Smooth muscle cell (in vitro differentiated cells): ENCODE measurements at regions not wholly inside any gene's neighbourhood (a gene's known extent, or its start where the extent isn't known, plus 50 kb on each side); places are given as distances from the start of the nearest gene placed in this dataset.

Experiments
- DNase-seq: peaks from one replicate; lab custom pipeline; 2025; ENCODE audit not compliant: unreplicated experiment; lab: John Stamatoyannopoulos, UW
- H2AFZ ChIP-seq: fragments of 200-600 bp; sonication (generic); 2 replicates; pipeline ENCODE4 v1.6.0; 2016; ENCODE audit warnings: antibody characterized with exemption, low read depth, mild to moderate bottlenecking
- H3F3A ChIP-seq: fragments of 200-600 bp; sonication (generic); 2 replicates; pipeline ENCODE4 v1.6.0; 2017; ENCODE audit warnings: antibody characterized with exemption, low read depth
- H3K27ac ChIP-seq: fragments of 200-600 bp; sonication (generic); 2 replicates; pipeline ENCODE4 v1.5.1; 2016; ENCODE audit warnings: low read depth, mild to moderate bottlenecking
- H3K27me3 ChIP-seq: fragments of 200-600 bp; sonication (generic); 2 replicates; pipeline ENCODE4 v1.6.1; 2016; ENCODE audit warnings: low read depth, mild to moderate bottlenecking
- H3K36me3 ChIP-seq: fragments of 200-600 bp; sonication (generic); 2 replicates; pipeline ENCODE4 v1.5.1; 2016; ENCODE audit warnings: low read depth
- H3K4me1 ChIP-seq: fragments of 200-600 bp; sonication (generic); 2 replicates; pipeline ENCODE4 v1.5.1; 2016; ENCODE audit warnings: low read depth
- H3K4me2 ChIP-seq: fragments of 200-600 bp; sonication (generic); 2 replicates; pipeline ENCODE4 v1.6.0; 2016; ENCODE audit warnings: mild to moderate bottlenecking
- H3K4me3 ChIP-seq: fragments of 200-600 bp; sonication (generic); 2 replicates; pipeline ENCODE4 v1.5.1; 2016; ENCODE audit warnings: mild to moderate bottlenecking
- H3K79me2 ChIP-seq: fragments of 200-600 bp; sonication (generic); 2 replicates; pipeline ENCODE4 v1.6.0; 2016; ENCODE audit warnings: low read depth, mild to moderate bottlenecking
- H3K9ac ChIP-seq: fragments of 200-600 bp; sonication (generic); 2 replicates; pipeline ENCODE4 v1.6.0; 2016; ENCODE audit warnings: low read depth
- H3K9me3 ChIP-seq: fragments of 200-600 bp; sonication (generic); replicated peaks from 2 replicates; pipeline ENCODE4 v1.5.1; 2016; ENCODE audit warnings: low read depth
- H4K20me1 ChIP-seq: fragments of 200-600 bp; sonication (generic); 2 replicates; pipeline ENCODE4 v1.6.0; 2016; ENCODE audit warnings: low read depth
- CTCF ChIP-seq: fragments of 200-600 bp; sonication (generic); IDR thresholded peaks from 2 replicates; pipeline ENCODE4 v1.5.1; 2017; ENCODE audit warnings: borderline replicate concordance, mild to moderate bottlenecking, antibody characterized with exemption; ENCODE audit not compliant: insufficient read depth, poor library complexity, severe bottlenecking
- WGBS: methylation state at CpG from one replicate; pipeline ENCODE4 v1.1.7; 2016; ENCODE audit warnings: low lambda C conversion rate; 5-methylcytosine and 5-hydroxymethylcytosine counted together

- DNase-seq = no peak
- Histone ChIP-seq H3K27me3 (no peaks in the 10 kb centered on the region), H3K79me2 (no peaks in the 10 kb centered on the region), H3K36me3 (no peaks in the 10 kb centered on the region), H3K4me2 (no peak overlapping the region), H3K4me1 (peaks cover 13% of the 10 kb centered on the region), H3K4me3 (no peak overlapping the region), H3F3A (peaks cover 24% of the 10 kb centered on the region), H4K20me1 (no peaks in the 10 kb centered on the region), H3K9me3 (no peaks in the 10 kb centered on the region), H2AFZ (peak overlapping the region; percentile 33), H3K27ac (no peak overlapping the region), H3K9ac (no peak overlapping the region)
- TF ChIP-seq CTCF = no peak
- 94% methylated on average over 3 of the region's 3 CpGs for WGBS
Measured at GRCh38 chr4:128513664-128514484, 226.3 kb upstream of the PGRMC2 start.

- no peak overlapping the region for H3K27ac ChIP-seq
- no peaks in the 10 kb centered on the region for H3K9me3 ChIP-seq
- no peaks in the 10 kb centered on the region for H3K36me3 ChIP-seq
- H3K4me1 ChIP-seq = peaks cover 6% of the 10 kb centered on the region
- no peaks in the 10 kb centered on the region for H3K27me3 ChIP-seq
- H3K79me2 ChIP-seq = no peaks in the 10 kb centered on the region
- no peak overlapping the region for H3K9ac ChIP-seq
- H4K20me1 ChIP-seq = no peaks in the 10 kb centered on the region
- H2AFZ ChIP-seq = no peak overlapping the region
- peaks cover 14% of the 10 kb centered on the region for H3F3A ChIP-seq
- no peak overlapping the region for H3K4me3 ChIP-seq
- H3K4me2 ChIP-seq = no peak overlapping the region
- DNase-seq = no peak
- no peak for TF ChIP-seq CTCF
Measured at GRCh38 chr4:128512767-128513322, 225.2 kb upstream of the PGRMC2 start.

- H3K4me2 ChIP-seq = no peak overlapping the region
- no peak overlapping the region for H2AFZ ChIP-seq
- no peaks in the 10 kb centered on the region for H3K27me3 ChIP-seq
- no peak overlapping the region for H3K4me3 ChIP-seq
- H4K20me1 ChIP-seq = no peaks in the 10 kb centered on the region
- DNase-seq = no peak
- no peaks in the 10 kb centered on the region for H3K79me2 ChIP-seq
- H3K9me3 ChIP-seq = no peaks in the 10 kb centered on the region
- H3F3A ChIP-seq = peaks cover 10% of the 10 kb centered on the region
- H3K27ac ChIP-seq = no peak overlapping the region
- H3K36me3 ChIP-seq = no peaks in the 10 kb centered on the region
- 100% methylated on average over 5 of the region's 5 CpGs for WGBS
- no peaks in the 10 kb centered on the region for H3K4me1 ChIP-seq
- no peak for TF ChIP-seq CTCF
- H3K9ac ChIP-seq = no peak overlapping the region
Measured at GRCh38 chr4:128512161-128512560, 224.5 kb upstream of the PGRMC2 start.

- Histone ChIP-seq H3F3A (no peaks in the 10 kb centered on the region), H3K9ac (no peak overlapping the region), H3K4me2 (no peak overlapping the region), H4K20me1 (no peaks in the 10 kb centered on the region), H3K27ac (no peak overlapping the region), H3K4me3 (no peak overlapping the region), H3K9me3 (no peaks in the 10 kb centered on the region), H3K4me1 (no peaks in the 10 kb centered on the region), H3K79me2 (no peaks in the 10 kb centered on the region), H3K36me3 (no peaks in the 10 kb centered on the region), H2AFZ (no peak overlapping the region), H3K27me3 (no peaks in the 10 kb centered on the region)
- 72% methylated on average over 2 of the region's 2 CpGs for WGBS
- no peak for DNase-seq
- TF ChIP-seq CTCF = no peak
Measured at GRCh38 chr4:128510850-128511249, 223.2 kb upstream of the PGRMC2 start.
